K562 (cell line): ENCODE measurements at regions not wholly inside any gene's neighbourhood (a gene's known extent, or its start where the extent isn't known, plus 50 kb on each side); places are given as distances from the start of the nearest gene placed in this dataset.

ENCODE experiments used
- ATAC-seq: fragments of 200-7000 bp; cut with Tn5 transposase; 3 replicates; pipeline ENCODE4 v1.9.1; 2020; ENCODE audit warnings: moderate library complexity
- BruUV-seq: library from RNA; stranded (reverse); fragments of 400-500 nt; replicated peaks from 2 replicates; lab custom pipeline; 2021; lab: Mats Ljungman, UMichigan
- CTCF ChIA-PET: fragments of 300-600 bp; formaldehyde crosslinking; extraction: SDS; loops from one replicate; lab custom pipeline; 2021; ENCODE audit warnings: low intra/inter-chr PET ratio; lab: Yijun Ruan, JAX
- POLR2A ChIA-PET: fragments of 300-600, 350-650 bp; sonication (Branson Sonifier 250); formaldehyde crosslinking; extraction: SDS; loops from one replicate; lab custom pipeline; 2021; ENCODE audit warnings: antibody characterized with exemption, inconsistent platforms; lab: Yijun Ruan, JAX
- DNase-seq, 4 experiments: peaks; one replicate each; pipeline versions ENCODE4 v3.0.0 to v3.0.0-alpha.2; 2011 to 2018; ENCODE audit warnings: low spot score in 3 of 4, mixed read lengths in 3 of 4; ENCODE audit errors: extremely low read depth in 1 of 4
- FAIRE-seq: peaks from 2 replicates; lab custom pipeline; 2011; peaks lifted over from hg19 to GRCh38; lab: Jason Lieb, UNC
- H2AFZ ChIP-seq: 2 replicates; pipeline ENCODE4 v1.6.0; 2011; ENCODE audit warnings: low read depth, low read length, control low read depth, inconsistent platforms
- H3K27ac ChIP-seq: fragments of 200-600 bp; 3 replicates; pipeline ENCODE4 v1.8.0; 2011; ENCODE audit warnings: low read depth, mild to moderate bottlenecking, control low read depth, inconsistent platforms, low read length, moderate library complexity, mixed read lengths; ENCODE audit errors: extremely low read depth
- H3K27me3 ChIP-seq, 2 experiments: fragments of 300-600 bp in 1 of 2; 2 replicates in 1 of 2; 3 replicates in 1 of 2; pipeline versions ENCODE4 v1.6.0 to v1.8.0; 2011; ENCODE audit warnings: inconsistent platforms in 2 of 2, low read length in 2 of 2, mild to moderate bottlenecking in 1 of 2, mixed read lengths in 1 of 2, moderate library complexity in 1 of 2; ENCODE audit not compliant: control insufficient read depth in 2 of 2, insufficient read depth in 2 of 2
- H3K36me3 ChIP-seq: fragments of 300-600 bp; 3 replicates; pipeline ENCODE4 v1.8.0; 2011; ENCODE audit warnings: mild to moderate bottlenecking, low read length, inconsistent platforms; ENCODE audit not compliant: control insufficient read depth, insufficient read depth
- H3K4me1 ChIP-seq, 2 experiments: fragments of 200-600 bp in 1 of 2; replicated peaks in 1 of 2; 2 replicates in 1 of 2; 3 replicates in 1 of 2; pipeline versions ENCODE4 v1.5.1 to v1.8.0; 2011; ENCODE audit warnings: inconsistent platforms in 2 of 2, low read length in 2 of 2, mild to moderate bottlenecking in 1 of 2, mixed read lengths in 1 of 2, moderate library complexity in 1 of 2; ENCODE audit not compliant: control insufficient read depth in 2 of 2, insufficient read depth in 2 of 2
- H3K4me2 ChIP-seq: 2 replicates; pipeline ENCODE4 v1.6.1; 2011; ENCODE audit warnings: low read length, control low read depth, inconsistent platforms, mixed read lengths; ENCODE audit not compliant: insufficient read depth
- H3K4me3 ChIP-seq: fragments of 200-600 bp; sonication (generic), shearing (Covaris generic); 2 replicates; pipeline ENCODE4 v1.5.1; 2016; ENCODE audit warnings: control low read depth, inconsistent platforms
- H3K79me2 ChIP-seq: fragments of 200-600 bp; 3 replicates; pipeline ENCODE4 v1.8.0; 2011; ENCODE audit warnings: low read length, inconsistent platforms; ENCODE audit not compliant: control insufficient read depth, insufficient read depth
- H3K9ac ChIP-seq, 2 experiments: 2 replicates each; pipeline versions ENCODE4 v1.6.0 to v1.6.1; 2011; ENCODE audit warnings: low read depth in 2 of 2, low read length in 2 of 2, control low read depth in 1 of 2, inconsistent platforms in 1 of 2, mild to moderate bottlenecking in 1 of 2, mixed read lengths in 1 of 2; ENCODE audit not compliant: insufficient read depth in 1 of 2
- H3K9me1 ChIP-seq: one replicate; pipeline ENCODE4 v1.6.0; 2011; ENCODE audit warnings: inconsistent platforms, mild to moderate bottlenecking, low read length, moderate library complexity; ENCODE audit not compliant: control insufficient read depth, insufficient read depth
- H3K9me3 ChIP-seq: replicated peaks from 2 replicates; pipeline ENCODE4 v1.5.1; 2011; ENCODE audit warnings: low read depth, low read length, inconsistent platforms; ENCODE audit not compliant: control insufficient read depth, insufficient read depth
- H4K20me1 ChIP-seq: replicated peaks from 2 replicates; pipeline ENCODE4 v1.6.1; 2011; ENCODE audit warnings: low read length, inconsistent platforms, mixed read lengths; ENCODE audit not compliant: control insufficient read depth, insufficient read depth
- CBFA2T3 ChIP-seq: fragments of 450-650 bp; IDR thresholded peaks from 2 replicates; pipeline ENCODE4 v1.6.1; 2017
- CHD4 ChIP-seq: fragments of 200-600 bp; sonication (generic); IDR thresholded peaks from 3 replicates; pipeline ENCODE4 v1.6.1; 2012; ENCODE audit warnings: low read depth, mild to moderate bottlenecking, mixed read lengths, low read length, inconsistent platforms; ENCODE audit not compliant: insufficient read depth, insufficient replicate concordance, poor library complexity, severe bottlenecking
- EGR1 ChIP-seq: fragments of 450-650 bp; conservative IDR thresholded peaks from 2 replicates; pipeline ENCODE4 v1.6.1; 2017; ENCODE audit warnings: mild to moderate bottlenecking
- EWSR1 ChIP-seq: fragments of 450-650 bp; IDR thresholded peaks from 2 replicates; pipeline ENCODE4 v1.6.1; 2018; ENCODE audit warnings: borderline replicate concordance, mild to moderate bottlenecking, low read depth, moderate library complexity; ENCODE audit not compliant: partially characterized antibody
- PRMT5 ChIP-seq: sonication (generic); formaldehyde crosslinking; IDR thresholded peaks from 2 replicates; pipeline ENCODE4 v1.5.0; 2020; ENCODE audit warnings: missing genetic modification reagents
- PTBP1 ChIP-seq: fragments of 200-400 bp; formaldehyde crosslinking; IDR thresholded peaks from 2 replicates; pipeline ENCODE4 v1.6.1; 2017; ENCODE audit warnings: low read depth, low read length
- RAD51 ChIP-seq: fragments of 450-650 bp; IDR thresholded peaks from 2 replicates; pipeline ENCODE4 v1.7.1; 2016; ENCODE audit warnings: low read depth, mild to moderate bottlenecking, borderline replicate concordance
- SMAD1 ChIP-seq: fragments of 150-350 bp; IDR thresholded peaks from 2 replicates; pipeline ENCODE4 v1.6.1; 2014; ENCODE audit warnings: low read length, low read depth; ENCODE audit not compliant: partially characterized antibody
- TCF3 ChIP-seq: sonication (generic); formaldehyde crosslinking; IDR thresholded peaks from 2 replicates; pipeline ENCODE4 v1.4.0; 2020; ENCODE audit warnings: mild to moderate bottlenecking, missing genetic modification reagents
- TCF7L2 ChIP-seq: fragments of 150-350 bp; IDR thresholded peaks from 2 replicates; pipeline ENCODE4 v1.6.1; 2016; ENCODE audit warnings: low read depth, mild to moderate bottlenecking, low read length, moderate library complexity
- TFAM ChIP-seq: fragments of 250-450 bp; sonication (Bioruptor Pico); conservative IDR thresholded peaks from 2 replicates; pipeline ENCODE4 v1.5.0; 2021; ENCODE audit warnings: mild to moderate bottlenecking, moderate library complexity
- ZC3H8 ChIP-seq: fragments of 450-650 bp; IDR thresholded peaks from 2 replicates; pipeline ENCODE4 v1.6.1; 2017
- ZNF551 ChIP-seq: fragments of 250-450 bp; sonication (Bioruptor Pico); IDR thresholded peaks from 2 replicates; pipeline ENCODE4 v1.5.0; 2021; ENCODE audit warnings: mild to moderate bottlenecking, moderate library complexity
- WGBS: fragments of 100-300 bp; shearing (Covaris generic); methylation state at CpG from one replicate; pipeline ENCODE4 v1.1.6; 2016; ENCODE audit warnings: low coverage, mixed read lengths; ENCODE audit not compliant: insufficient coverage; ENCODE audit errors: missing lambda C conversion rate; 5-methylcytosine and 5-hydroxymethylcytosine counted together
- in situ Hi-C: fragments of 300-500 bp; cut with MboI; formaldehyde crosslinking; loops from 4 replicates; pipeline ENCODE4 v1.15.0; 2018; ENCODE audit warnings: inconsistent platforms, mixed read lengths
- intact Hi-C: fragments of 100-400 bp; cut with micrococcal nuclease; formaldehyde crosslinking; loops from 2 replicates; pipeline ENCODE4 v1.14.2; 2022
- TF ChIP-seq, protein P1 (sequence below): fragments of 250-450 bp; sonication (Bioruptor Pico); IDR thresholded peaks from 2 replicates; pipeline ENCODE4 v1.5.0; 2021
- TF ChIP-seq, protein P2 (sequence below): fragments of 450-650 bp; formaldehyde crosslinking; conservative IDR thresholded peaks from 2 replicates; pipeline ENCODE4 v1.4.0; 2022; ENCODE audit warnings: mild to moderate bottlenecking, missing genetic modification characterization

DNA sequence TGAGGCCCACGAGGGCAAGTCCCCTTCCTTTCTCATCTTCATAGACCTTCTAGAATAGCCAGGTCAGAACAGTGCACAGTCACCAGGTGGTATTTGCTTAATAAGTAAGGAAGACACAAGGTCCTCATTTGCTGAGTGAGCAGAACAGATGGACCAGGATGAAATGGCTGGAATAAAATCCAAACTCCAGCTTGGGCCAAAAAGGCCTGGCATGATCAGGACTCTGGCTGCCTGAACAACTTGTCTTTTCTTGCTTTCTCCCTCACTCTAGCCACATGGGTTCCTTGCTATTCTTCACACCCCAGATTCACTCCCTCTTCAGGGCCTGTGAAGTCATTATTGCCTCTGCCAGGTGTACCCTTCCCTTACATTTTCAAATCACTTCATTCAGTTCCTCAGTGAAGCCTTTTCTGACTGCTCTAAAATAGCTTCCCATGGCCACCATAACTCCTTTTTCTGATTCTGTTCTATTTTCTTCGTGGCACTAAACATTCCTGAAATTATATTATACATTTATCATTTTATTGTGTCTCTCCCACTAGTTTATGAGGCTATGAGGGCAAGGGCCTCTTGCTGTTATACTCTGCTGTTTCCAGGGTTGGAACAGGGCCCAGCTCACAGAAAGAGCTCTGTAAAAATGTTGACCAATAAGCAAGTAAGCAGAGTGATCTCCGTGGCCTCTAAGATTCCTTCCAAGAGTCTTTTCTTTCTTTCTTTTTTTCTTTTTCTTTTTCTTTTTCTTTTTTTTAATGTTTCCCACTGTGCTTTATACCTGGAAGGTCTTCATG lies 150.8 kb downstream of the TTC8 start:
- DNase-seq (no peak), FAIRE-seq (no peak), ATAC-seq (no peak)
- no peak for TF ChIP-seq ZC3H8
- TF ChIP-seq CBFA2T3, result no peak
- TF ChIP-seq TCF3 (CRISPR knock-in tag), result no peak
- TF ChIP-seq, protein P1, sequence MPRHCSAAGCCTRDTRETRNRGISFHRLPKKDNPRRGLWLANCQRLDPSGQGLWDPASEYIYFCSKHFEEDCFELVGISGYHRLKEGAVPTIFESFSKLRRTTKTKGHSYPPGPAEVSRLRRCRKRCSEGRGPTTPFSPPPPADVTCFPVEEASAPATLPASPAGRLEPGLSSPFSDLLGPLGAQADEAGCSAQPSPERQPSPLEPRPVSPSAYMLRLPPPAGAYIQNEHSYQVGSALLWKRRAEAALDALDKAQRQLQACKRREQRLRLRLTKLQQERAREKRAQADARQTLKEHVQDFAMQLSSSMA (CRISPR knock-in tag), result no peak
- TF ChIP-seq EGR1, result no peak
- TF ChIP-seq, protein P2, sequence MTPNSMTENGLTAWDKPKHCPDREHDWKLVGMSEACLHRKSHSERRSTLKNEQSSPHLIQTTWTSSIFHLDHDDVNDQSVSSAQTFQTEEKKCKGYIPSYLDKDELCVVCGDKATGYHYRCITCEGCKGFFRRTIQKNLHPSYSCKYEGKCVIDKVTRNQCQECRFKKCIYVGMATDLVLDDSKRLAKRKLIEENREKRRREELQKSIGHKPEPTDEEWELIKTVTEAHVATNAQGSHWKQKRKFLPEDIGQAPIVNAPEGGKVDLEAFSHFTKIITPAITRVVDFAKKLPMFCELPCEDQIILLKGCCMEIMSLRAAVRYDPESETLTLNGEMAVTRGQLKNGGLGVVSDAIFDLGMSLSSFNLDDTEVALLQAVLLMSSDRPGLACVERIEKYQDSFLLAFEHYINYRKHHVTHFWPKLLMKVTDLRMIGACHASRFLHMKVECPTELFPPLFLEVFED (CRISPR knock-in tag), result no peak
- TF ChIP-seq PRMT5 (CRISPR knock-in tag), result no peak
- TF ChIP-seq PTBP1, result no peak
- no peak for TF ChIP-seq ZNF551 (CRISPR knock-in tag)
- no peak for TF ChIP-seq SMAD1
- no peak for TF ChIP-seq TCF7L2
- no peak for TF ChIP-seq CHD4
- no peak for TF ChIP-seq EWSR1
- no peak for TF ChIP-seq TFAM (CRISPR knock-in tag)
- TF ChIP-seq RAD51, result no peak
- no peaks in the 10 kb centered on the region for H4K20me1 ChIP-seq
- ChIA-PET POLR2A (no interaction called here), CTCF (no interaction called here)
- no peaks in the 10 kb centered on the region for H3K9me3 ChIP-seq
- H3K4me2 ChIP-seq, result no peak overlapping the region
- no peaks in the 10 kb centered on the region for H3K36me3 ChIP-seq
- BruUV-seq, result no TSS peak
- no peak overlapping the region for H3K27ac ChIP-seq
- no peaks in the 10 kb centered on the region for H3K9me1 ChIP-seq
- in situ Hi-C loops (no loop called here), intact Hi-C loops (no loop called here)
- H3K4me3 ChIP-seq, result no peak overlapping the region
- H2AFZ ChIP-seq, result no peak overlapping the region
- no peak overlapping the region for H3K9ac ChIP-seq
- no peaks in the 10 kb centered on the region for H3K27me3 ChIP-seq
- no peaks in the 10 kb centered on the region for H3K4me1 ChIP-seq
- no peaks in the 10 kb centered on the region for H3K79me2 ChIP-seq
- 0% methylated on average over 3 of the region's 3 CpGs for WGBS
